A549 (cell line): ENCODE measurements at regions not wholly inside any gene's neighbourhood (a gene's known extent, or its start where the extent isn't known, plus 50 kb on each side); places are given as distances from the start of the nearest gene placed in this dataset.

Experiments
- GATA3 ChIP-seq: IDR thresholded peaks from 2 replicates; pipeline ENCODE4 v1.6.1; 2012; ENCODE audit warnings: borderline replicate concordance
- HOXA7 ChIP-seq: fragments of 250-450 bp; sonication (Bioruptor Pico); IDR thresholded peaks from 2 replicates; pipeline ENCODE4 v1.5.0; 2020; ENCODE audit warnings: mild to moderate bottlenecking, moderate library complexity
- RAD21 ChIP-seq, 2 experiments: fragments of >200 bp in 1 of 2; sonication (Bioruptor Twin) in 1 of 2; formaldehyde crosslinking in 1 of 2; IDR thresholded peaks in 1 of 2; conservative IDR thresholded peaks in 1 of 2; 2 replicates in 1 of 2; 3 replicates in 1 of 2; pipeline ENCODE4 v1.6.1; 2012 to 2018; ENCODE audit warnings: inconsistent platforms in 1 of 2

DNA sequence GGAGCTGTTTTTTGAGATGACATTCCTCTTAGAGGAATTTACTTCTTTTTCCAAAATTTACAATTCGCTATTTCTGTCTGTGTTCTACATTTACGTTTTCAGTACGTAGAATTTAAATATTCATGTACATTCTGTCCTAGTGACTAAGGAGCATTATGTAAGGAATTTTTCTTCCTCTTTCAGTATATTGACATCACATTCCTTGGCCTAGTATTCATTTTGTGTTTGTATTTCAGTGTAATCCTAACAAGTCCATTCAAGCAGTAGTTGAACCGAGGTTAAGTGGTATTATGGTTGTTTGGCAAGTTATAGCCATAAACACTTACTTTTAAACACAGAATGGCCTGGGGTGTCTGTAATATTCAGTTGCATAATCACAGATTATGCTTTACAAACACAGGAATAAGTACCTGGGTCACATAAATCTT, 465.2 kb downstream of the PCNX1 start:
- TF ChIP-seq GATA3 (peak; percentile 32), HOXA7 (no peak), RAD21 (conservative IDR thresholded peaks at IDR 0.05 in 1 of 2, IDR thresholded peaks at IDR 0.05 in 1 of 2) (no peak)
